Panc1 (cell line): ENCODE measurements at regions not wholly inside any gene's neighbourhood (a gene's known extent, or its start where the extent isn't known, plus 50 kb on each side); places are given as distances from the start of the nearest gene placed in this dataset.

Source experiments
- ATAC-seq: fragments of 200-7000 bp; cut with Tn5 transposase; 2 replicates; pipeline ENCODE4 v1.9.1; 2020; ENCODE audit warnings: mild to moderate bottlenecking, moderate library complexity
- BruUV-seq: library from RNA; stranded (reverse); fragments of 400-500 nt; replicated peaks from 2 replicates; lab custom pipeline; 2021; lab: Mats Ljungman, UMichigan
- CTCF ChIA-PET: fragments of 300-600 bp; sonication (Branson Sonifier 250); formaldehyde crosslinking; loops from one replicate; lab custom pipeline; 2022; ENCODE audit warnings: antibody characterized with exemption; lab: Charles Lee
- POLR2A ChIA-PET: fragments of 300-600 bp; sonication (Branson Sonifier 250); formaldehyde crosslinking; loops from one replicate; lab custom pipeline; 2022; ENCODE audit warnings: antibody characterized with exemption; lab: Charles Lee
- DNase-seq: peaks from one replicate; pipeline ENCODE4 v3.0.0-alpha.2; 2010; ENCODE audit warnings: low read depth, low spot score
- H3K27ac ChIP-seq: 2 replicates; pipeline ENCODE4 v1.5.1; 2011; ENCODE audit warnings: mild to moderate bottlenecking, low read length, inconsistent platforms
- H3K27me3 ChIP-seq: fragments of 200-500 bp; sonication (Bioruptor generic); 2 replicates; pipeline ENCODE4 v1.6.0; 2014; ENCODE audit warnings: low read length, inconsistent platforms; ENCODE audit not compliant: control insufficient read depth, insufficient read depth
- H3K36me3 ChIP-seq: fragments of 200-500 bp; sonication (Bioruptor generic); 2 replicates; pipeline ENCODE4 v1.5.1; 2014; ENCODE audit warnings: inconsistent platforms, mild to moderate bottlenecking, low read length, moderate library complexity; ENCODE audit not compliant: control insufficient read depth, insufficient read depth
- H3K4me1 ChIP-seq: 2 replicates; pipeline ENCODE4 v1.5.1; 2011; ENCODE audit warnings: inconsistent platforms, mild to moderate bottlenecking, low read length, moderate library complexity; ENCODE audit not compliant: control insufficient read depth, insufficient read depth
- H3K4me3 ChIP-seq, 2 experiments: 2 replicates each; pipeline ENCODE4 v1.5.1; 2011 to 2012; ENCODE audit warnings: low read depth in 2 of 2, low read length in 2 of 2, mild to moderate bottlenecking in 2 of 2, inconsistent platforms in 1 of 2, moderate library complexity in 1 of 2
- H3K9me3 ChIP-seq: fragments of 200-500 bp; sonication (Bioruptor generic); 2 replicates; pipeline ENCODE4 v1.5.1; 2014; ENCODE audit warnings: low read depth, mild to moderate bottlenecking, inconsistent platforms, low read length, moderate library complexity; ENCODE audit not compliant: control insufficient read depth, insufficient read depth
- CTCF ChIP-seq: fragments of 450-650 bp; IDR thresholded peaks from 2 replicates; pipeline ENCODE4 v1.5.1; 2017; ENCODE audit warnings: mild to moderate bottlenecking
- POLR2AphosphoS5 ChIP-seq: IDR thresholded peaks from 2 replicates; pipeline ENCODE4 v1.6.1; 2012; ENCODE audit warnings: mild to moderate bottlenecking, low read depth, low read length, moderate library complexity
- REST ChIP-seq, 2 experiments: IDR thresholded peaks; 2 replicates each; pipeline ENCODE4 v1.6.1; 2011 to 2012; ENCODE audit warnings: low read depth in 2 of 2, control low read depth in 1 of 2, low read length in 1 of 2, mild to moderate bottlenecking in 1 of 2, moderate library complexity in 1 of 2; ENCODE audit not compliant: insufficient read depth in 1 of 2
- SIN3A ChIP-seq: IDR thresholded peaks from 2 replicates; pipeline ENCODE4 v1.6.1; 2012; ENCODE audit warnings: low read depth, mild to moderate bottlenecking, low read length, moderate library complexity, borderline replicate concordance; ENCODE audit not compliant: insufficient read depth
- TCF7L2 ChIP-seq: IDR thresholded peaks from 2 replicates; pipeline ENCODE4 v1.6.1; 2011; ENCODE audit warnings: mild to moderate bottlenecking, low read depth, low read length, inconsistent platforms
- in situ Hi-C: cut with HindIII; loops from 2 replicates; pipeline ENCODE4 v1.10.0; 2016; ENCODE audit warnings: low sequenced_read_pairs, low pct_unique_long_range_greater_than_20kb
- intact Hi-C: fragments of 100-400 bp; cut with micrococcal nuclease; formaldehyde crosslinking; loops from one replicate; pipeline ENCODE4 v1.10.0; 2022; ENCODE audit not compliant: unreplicated experiment

- no peak overlapping the region for H3K4me3 ChIP-seq
- no peaks in the 10 kb centered on the region for H3K36me3 ChIP-seq
- no peak for DNase-seq
- no peaks in the 10 kb centered on the region; the same call in 1 of the 2 replicates for H3K27me3 ChIP-seq
- ChIA-PET CTCF (no interaction called here), POLR2A (no interaction called here)
- in situ Hi-C loops (no loop called here), intact Hi-C loops (no loop called here)
- ATAC-seq = no peak
- no peaks in the 10 kb centered on the region for H3K9me3 ChIP-seq
- TF ChIP-seq SIN3A (no peak), CTCF (no peak), REST (IDR thresholded peaks at IDR 0.05; ENCODE audit: insufficient read depth in 1 of 2, low read depth in 2 of 2, low read length in 1 of 2) (no peak), TCF7L2 (no peak), POLR2AphosphoS5 (no peak)
- BruUV-seq = no TSS peak
- H3K4me1 ChIP-seq = no peaks in the 10 kb centered on the region
- H3K27ac ChIP-seq = no peak overlapping the region
Observed at GRCh38 chr14:96623676-96624484, 121.7 kb downstream of the PAPOLA start.

- Histone ChIP-seq H3K9me3 (no peaks in the 10 kb centered on the region), H3K4me1 (no peaks in the 10 kb centered on the region), H3K27me3 (no peaks in the 10 kb centered on the region; the same call in 1 of the 2 replicates), H3K4me3 (no peak overlapping the region), H3K36me3 (no peaks in the 10 kb centered on the region), H3K27ac (no peak overlapping the region)
- BruUV-seq = no TSS peak
- POLR2A ChIA-PET = no interaction called here
- CTCF ChIA-PET = no interaction called here
- ATAC-seq (no peak), DNase-seq (no peak)
- intact Hi-C loops = no loop called here
- in situ Hi-C loops = no loop called here
- no peak for TF ChIP-seq REST (IDR thresholded peaks at IDR 0.05; ENCODE audit: insufficient read depth in 1 of 2, low read depth in 2 of 2, low read length in 1 of 2)
- no peak for TF ChIP-seq SIN3A
Observed at GRCh38 chr14:96624661-96625425, 122.7 kb downstream of the PAPOLA start.
